Natural killer cell (primary cell): ENCODE measurements at regions not wholly inside any gene's neighbourhood (a gene's known extent, or its start where the extent isn't known, plus 50 kb on each side); places are given as distances from the start of the nearest gene placed in this dataset.

Source experiments
- ATAC-seq, 3 donors: fragments of 150-1000 bp in 2 of 3; fragments of 200-7000 bp in 1 of 3; cut with Tn5 transposase; 1 replicate in 1 of 3; 2 replicates in 2 of 3; pipeline ENCODE4 v1.10.0; 2021; ENCODE audit warnings: mild to moderate bottlenecking in 2 of 3, moderate library complexity in 2 of 3
- DNase-seq, 2 donors: peaks; one replicate each; pipeline versions ENCODE4 v3.0.0 to v3.0.0-alpha.2; 2013 to 2021; ENCODE audit warnings: mixed read lengths in 1 of 2
- H3K27ac ChIP-seq: one replicate; pipeline ENCODE4 v1.5.1; 2013; ENCODE audit warnings: mild to moderate bottlenecking, low read length
- H3K27me3 ChIP-seq: one replicate; pipeline ENCODE4 v1.6.1; 2013; ENCODE audit warnings: low read length; ENCODE audit not compliant: control insufficient read depth, insufficient read depth
- H3K36me3 ChIP-seq: one replicate; pipeline ENCODE4 v1.6.1; 2013; ENCODE audit warnings: low read length; ENCODE audit not compliant: control insufficient read depth, insufficient read depth
- H3K4me1 ChIP-seq: one replicate; pipeline ENCODE4 v1.6.1; 2013; ENCODE audit warnings: low read length; ENCODE audit not compliant: control insufficient read depth, insufficient read depth
- H3K4me3 ChIP-seq: one replicate; pipeline ENCODE4 v1.5.1; 2013; ENCODE audit warnings: low read length
- H3K9me3 ChIP-seq: one replicate; pipeline ENCODE4 v1.6.1; 2013; ENCODE audit warnings: low read length; ENCODE audit not compliant: control insufficient read depth, insufficient read depth
- H3K27ac Mint-ChIP-seq, 2 donors: one replicate each; pipeline ENCODE4 v1.8.0; 2022; ENCODE audit warnings: mild to moderate bottlenecking in 2 of 2, mixed read lengths in 2 of 2, moderate library complexity in 1 of 2
- H3K27me3 Mint-ChIP-seq, 2 donors: one replicate each; pipeline ENCODE4 v1.8.0; 2022; ENCODE audit warnings: low read depth in 2 of 2, mixed read lengths in 2 of 2
- H3K36me3 Mint-ChIP-seq: one replicate; pipeline ENCODE4 v1.8.0; 2022; ENCODE audit warnings: mixed read lengths
- H3K4me1 Mint-ChIP-seq, 2 donors: one replicate each; pipeline ENCODE4 v1.8.0; 2022; ENCODE audit warnings: mixed read lengths in 2 of 2
- H3K4me3 Mint-ChIP-seq: one replicate; pipeline ENCODE4 v1.8.0; 2022; ENCODE audit warnings: mild to moderate bottlenecking, moderate library complexity, mixed read lengths
- H3K9me3 Mint-ChIP-seq, 2 donors: one replicate each; pipeline ENCODE4 v1.8.0; 2022; ENCODE audit warnings: mixed read lengths in 2 of 2
- CTCF ChIP-seq: fragments of 200-600 bp; IDR thresholded peaks from one replicate; pipeline ENCODE4 v1.8.0; 2022; ENCODE audit warnings: antibody characterized with exemption
- WGBS: methylation state at CpG from one replicate; pipeline ENCODE4 v1.1.7; 2013; ENCODE audit warnings: missing lambda C conversion rate; ENCODE audit not compliant: insufficient coverage; 5-methylcytosine and 5-hydroxymethylcytosine counted together
- intact Hi-C: fragments of 100-400 bp; cut with micrococcal nuclease; formaldehyde crosslinking; loops from one replicate; pipeline ENCODE4 v1.14.2; 2022

GRCh38 chr16:76784530-76784929 is 406.5 kb upstream of the MON1B start:
- Histone ChIP-seq H3K36me3 (no peaks in the 10 kb centered on the region), H3K27me3 (no peaks in the 10 kb centered on the region), H3K4me3 (no peak overlapping the region), H3K4me1 (no peaks in the 10 kb centered on the region), H3K9me3 (no peaks in the 10 kb centered on the region), H3K27ac (no peak overlapping the region)
- Mint-ChIP-seq H3K36me3 (peaks cover 25% of the 10 kb centered on the region), H3K27me3 (no peaks in the 10 kb centered on the region), H3K9me3 (peaks cover 17 to 23% of the 10 kb centered on the region in 2 donors), H3K4me3 (no peak overlapping the region), H3K27ac (no peak overlapping the region), H3K4me1 (no peaks in the 10 kb centered on the region)
- no peak for ATAC-seq
- TF ChIP-seq CTCF: no peak
- no peak for DNase-seq
- intact Hi-C loops: no loop called here
- WGBS: 63% methylated on average over 5 of the region's 5 CpGs

- H3K36me3 ChIP-seq: no peaks in the 10 kb centered on the region
- H3K4me3 ChIP-seq: no peak overlapping the region
- no peaks in the 10 kb centered on the region for H3K4me1 ChIP-seq
- H3K4me1 Mint-ChIP-seq: no peaks in the 10 kb centered on the region
- no peaks in the 10 kb centered on the region for H3K27me3 ChIP-seq
- 73% methylated on average over 2 of the region's 4 CpGs for WGBS
- H3K27ac Mint-ChIP-seq: no peak overlapping the region
- peaks cover 18 to 20% of the 10 kb centered on the region in 2 donors for H3K9me3 Mint-ChIP-seq
- no peak for DNase-seq
- no peak overlapping the region for H3K4me3 Mint-ChIP-seq
- H3K9me3 ChIP-seq: no peaks in the 10 kb centered on the region
- ATAC-seq: no peak
- intact Hi-C loops: no loop called here
- peaks cover 16% of the 10 kb centered on the region for H3K36me3 Mint-ChIP-seq
- TF ChIP-seq CTCF: no peak
- no peak overlapping the region for H3K27ac ChIP-seq
- no peaks in the 10 kb centered on the region for H3K27me3 Mint-ChIP-seq
Observed at GRCh38 chr16:76787394-76787793, 403.6 kb upstream of the MON1B start.

- H3K4me1 ChIP-seq: no peaks in the 10 kb centered on the region
- Mint-ChIP-seq H3K4me3 (no peak overlapping the region), H3K27me3 (no peaks in the 10 kb centered on the region), H3K4me1 (no peaks in the 10 kb centered on the region), H3K27ac (no peak overlapping the region), H3K9me3 (peaks cover 14 to 21% of the 10 kb centered on the region in 2 donors), H3K36me3 (peaks cover 16% of the 10 kb centered on the region)
- no peak overlapping the region for H3K4me3 ChIP-seq
- H3K9me3 ChIP-seq: peaks cover 3% of the 10 kb centered on the region
- no peaks in the 10 kb centered on the region for H3K27me3 ChIP-seq
- ATAC-seq (no peak), DNase-seq (no peak)
- H3K36me3 ChIP-seq: no peaks in the 10 kb centered on the region
- no peak for TF ChIP-seq CTCF
- WGBS: 91% methylated on average over 2 of the region's 2 CpGs
- no peak overlapping the region for H3K27ac ChIP-seq
- intact Hi-C loops: no loop called here
Observed at GRCh38 chr16:76791151-76791550, 399.8 kb upstream of the MON1B start.

- no peaks in the 10 kb centered on the region for H3K27me3 Mint-ChIP-seq
- intact Hi-C loops: no loop called here
- ATAC-seq: no peak
- DNase-seq: no peak
- TF ChIP-seq CTCF: no peak
- no peaks in the 10 kb centered on the region for H3K4me1 Mint-ChIP-seq
- Histone ChIP-seq H3K9me3 (peaks cover 3% of the 10 kb centered on the region), H3K27ac (no peak overlapping the region), H3K27me3 (no peaks in the 10 kb centered on the region), H3K36me3 (no peaks in the 10 kb centered on the region), H3K4me1 (no peaks in the 10 kb centered on the region), H3K4me3 (no peak overlapping the region)
- peaks cover 6% of the 10 kb centered on the region for H3K36me3 Mint-ChIP-seq
- no peak overlapping the region for H3K27ac Mint-ChIP-seq
- WGBS: 87% methylated on average over 6 of the region's 8 CpGs
- no peak overlapping the region for H3K4me3 Mint-ChIP-seq
- H3K9me3 Mint-ChIP-seq: peaks cover 8 to 18% of the 10 kb centered on the region in 2 donors
Observed at GRCh38 chr16:76796416-76796815, 394.6 kb upstream of the MON1B start.
